ENCODE measurements at regions not wholly inside any gene's neighbourhood (a gene's known extent, or its start where the extent isn't known, plus 50 kb on each side); places are given as distances from the start of the nearest gene placed in this dataset.

DNA sequence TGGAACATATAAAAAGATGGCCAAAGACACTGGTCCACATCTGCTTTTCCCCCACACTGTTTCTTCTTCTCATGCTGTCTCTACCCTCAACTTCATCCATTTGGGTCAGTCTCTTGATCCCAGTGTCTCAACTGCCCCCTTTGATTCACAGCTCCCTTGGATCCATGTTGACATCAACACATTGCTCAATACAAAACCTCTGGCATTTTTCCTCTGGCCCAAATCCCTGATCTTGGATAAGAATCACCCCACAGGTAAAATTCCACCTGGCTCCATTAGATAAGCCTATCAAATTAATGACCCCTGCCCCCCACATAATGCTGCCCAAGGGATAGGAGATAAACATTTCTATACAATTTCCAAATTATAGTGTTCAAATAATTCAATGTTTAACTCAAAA is 229.8 kb downstream of the TLE1 start:
- Histone ChIP-seq H4K5ac (ENCODE audit: insufficient read length, low read depth, low read length) (no peak overlapping the region), H3K79me1 (ENCODE audit: insufficient read depth, low read depth, low read length, poor library complexity, severe bottlenecking) (no peaks in the 10 kb centered on the region), H2BK20ac (ENCODE audit: low read depth, low read length, poor library complexity, severe bottlenecking) (no peak overlapping the region), H3K56ac (ENCODE audit: insufficient read length, low read depth, low read length) (no peak overlapping the region), H3K23me2 (ENCODE audit: insufficient read length, low read depth, low read length, poor library complexity, severe bottlenecking) (no peaks in the 10 kb centered on the region), H4K91ac (ENCODE audit: insufficient read length, low read depth, low read length) (no peak overlapping the region), H3T11ph (ENCODE audit: low read length) (no peak overlapping the region), H3K27ac (ENCODE audit: insufficient read length, low read depth, low read length) (no peak overlapping the region), H3K9me3 (ENCODE audit: control insufficient read depth, low read depth, low read length) (no peaks in the 10 kb centered on the region), H4K8ac (replicated peaks; ENCODE audit: insufficient read length, low read depth, low read length) (no peak overlapping the region), H2BK15ac (ENCODE audit: low read depth, low read length) (no peak overlapping the region), H3K18ac (ENCODE audit: insufficient read length, low read depth, low read length) (no peak overlapping the region), H3K9ac (ENCODE audit: extremely low read depth, insufficient read length, low read length) (no peak overlapping the region), H2BK12ac (ENCODE audit: insufficient read length, low read depth, low read length) (no peak overlapping the region), H2AFZ (ENCODE audit: low read length) (no peak overlapping the region), H3K27me3 (ENCODE audit: insufficient read depth, low read length) (no peaks in the 10 kb centered on the region), H3K23ac (ENCODE audit: insufficient read length, low read depth, low read length) (no peak overlapping the region), H3K4me2 (ENCODE audit: insufficient read depth, insufficient read length, low read length) (no peak overlapping the region), H3K14ac (ENCODE audit: insufficient read depth, low read length) (no peak overlapping the region), H3K4ac (ENCODE audit: low read depth, low read length) (no peak overlapping the region), H2AK5ac (ENCODE audit: insufficient read length, low read length) (no peak overlapping the region), H2BK5ac (ENCODE audit: insufficient read length, low read length) (no peak overlapping the region), H3K4me1 (ENCODE audit: insufficient read depth, low read length) (no peaks in the 10 kb centered on the region), H3K79me2 (ENCODE audit: insufficient read depth, low read length) (no peaks in the 10 kb centered on the region; the same call in 1 of the 2 replicates), H2BK120ac (ENCODE audit: low read depth, low read length, poor library complexity, severe bottlenecking) (no peak overlapping the region), H4K20me1 (ENCODE audit: control insufficient read depth, insufficient read depth, insufficient read length) (no peaks in the 10 kb centered on the region)
- peaks cover 0 to 4% of the 10 kb centered on the region in 2 experiments; a peak in 2 of 5 replicates for H3K9me3 Mint-ChIP-seq
- H3K4me1 Mint-ChIP-seq, result peaks cover 0 to 5% of the 10 kb centered on the region in 2 experiments; a peak in 1 of 4 replicates
- no peak overlapping the region for H3K4me3 Mint-ChIP-seq
- no peaks in the 10 kb centered on the region for H3K27me3 Mint-ChIP-seq (ENCODE audit: low read depth)
- H3K27ac Mint-ChIP-seq, result no peak overlapping the region
- TF ChIP-seq, protein P1, sequence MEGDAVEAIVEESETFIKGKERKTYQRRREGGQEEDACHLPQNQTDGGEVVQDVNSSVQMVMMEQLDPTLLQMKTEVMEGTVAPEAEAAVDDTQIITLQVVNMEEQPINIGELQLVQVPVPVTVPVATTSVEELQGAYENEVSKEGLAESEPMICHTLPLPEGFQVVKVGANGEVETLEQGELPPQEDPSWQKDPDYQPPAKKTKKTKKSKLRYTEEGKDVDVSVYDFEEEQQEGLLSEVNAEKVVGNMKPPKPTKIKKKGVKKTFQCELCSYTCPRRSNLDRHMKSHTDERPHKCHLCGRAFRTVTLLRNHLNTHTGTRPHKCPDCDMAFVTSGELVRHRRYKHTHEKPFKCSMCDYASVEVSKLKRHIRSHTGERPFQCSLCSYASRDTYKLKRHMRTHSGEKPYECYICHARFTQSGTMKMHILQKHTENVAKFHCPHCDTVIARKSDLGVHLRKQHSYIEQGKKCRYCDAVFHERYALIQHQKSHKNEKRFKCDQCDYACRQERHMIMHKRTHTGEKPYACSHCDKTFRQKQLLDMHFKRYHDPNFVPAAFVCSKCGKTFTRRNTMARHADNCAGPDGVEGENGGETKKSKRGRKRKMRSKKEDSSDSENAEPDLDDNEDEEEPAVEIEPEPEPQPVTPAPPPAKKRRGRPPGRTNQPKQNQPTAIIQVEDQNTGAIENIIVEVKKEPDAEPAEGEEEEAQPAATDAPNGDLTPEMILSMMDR (conservative IDR thresholded peaks at IDR 0.05), result no peak
- DNase-seq, result no peak
- H3K36me3 Mint-ChIP-seq (ENCODE audit: insufficient read depth in 1 of 3, low read depth in 3 of 3), result 0 out of 7 replicates have a peak, but pooled peaks cover 0 to 5% (median 0%) of the 10 kb centered on the region in 3 experiments

All from H9 (cell line).